IMR-90 (cell line): ENCODE measurements at regions not wholly inside any gene's neighbourhood (a gene's known extent, or its start where the extent isn't known, plus 50 kb on each side); places are given as distances from the start of the nearest gene placed in this dataset.
A peak's percentile ranks its signal among the peaks of the same experiment; 100 is the strongest.

Experiments used
- ATAC-seq: fragments of 200-7000 bp; cut with Tn5 transposase; 2 replicates; pipeline ENCODE4 v1.9.1; 2020; ENCODE audit warnings: low read depth, mild to moderate bottlenecking, moderate library complexity
- BruUV-seq: library from RNA; stranded (reverse); fragments of 400-500 nt; replicated peaks from 2 replicates; lab custom pipeline; 2021; lab: Mats Ljungman, UMichigan
- CTCF ChIA-PET: fragments of 300-600 bp; formaldehyde crosslinking; extraction: SDS; loops from one replicate; lab custom pipeline; 2021; ENCODE audit warnings: antibody characterized with exemption; lab: Yijun Ruan, JAX
- POLR2A ChIA-PET: fragments of 300-600 bp; sonication (Branson Sonifier 250); formaldehyde crosslinking; loops from one replicate; lab custom pipeline; 2022; ENCODE audit warnings: antibody characterized with exemption; ENCODE audit not compliant: unreplicated experiment; lab: Charles Lee
- DNase-seq: peaks from one replicate; pipeline ENCODE4 v3.0.0; 2013
- H2AFZ ChIP-seq: replicated peaks from 2 replicates; pipeline ENCODE3; 2013; ENCODE audit warnings: low read length, mild to moderate bottlenecking; ENCODE audit not compliant: poor library complexity
- H2AK5ac ChIP-seq: 2 replicates; pipeline ENCODE4 v1.6.1; 2013; ENCODE audit warnings: low read depth, low read length, inconsistent platforms
- H2AK9ac ChIP-seq: replicated peaks from 2 replicates; pipeline ENCODE3; 2013; ENCODE audit warnings: mild to moderate bottlenecking, low read depth, low read length, moderate library complexity; ENCODE audit not compliant: poor library complexity
- H2BK120ac ChIP-seq: 2 replicates; pipeline ENCODE4 v1.6.1; 2013; ENCODE audit warnings: low read depth, low read length, inconsistent platforms
- H2BK15ac ChIP-seq: 3 replicates; pipeline ENCODE4 v1.6.1; 2013; ENCODE audit warnings: low read depth, low read length, inconsistent platforms
- H2BK20ac ChIP-seq: 2 replicates; pipeline ENCODE4 v1.6.1; 2013; ENCODE audit warnings: low read depth, mild to moderate bottlenecking, inconsistent platforms, low read length, moderate library complexity
- H2BK5ac ChIP-seq: 2 replicates; pipeline ENCODE4 v1.6.1; 2013; ENCODE audit warnings: mild to moderate bottlenecking, low read depth, low read length, inconsistent platforms; ENCODE audit not compliant: poor library complexity, severe bottlenecking
- H3K14ac ChIP-seq: replicated peaks from 2 replicates; pipeline ENCODE4 v1.6.1; 2013; ENCODE audit warnings: low read depth, low read length, inconsistent platforms
- H3K18ac ChIP-seq: 2 replicates; pipeline ENCODE4 v1.6.1; 2013; ENCODE audit warnings: low read depth, low read length, control low read depth
- H3K23ac ChIP-seq: 2 replicates; pipeline ENCODE4 v1.6.1; 2013; ENCODE audit warnings: low read depth, low read length, inconsistent platforms
- H3K27ac ChIP-seq: 2 replicates; pipeline ENCODE4 v1.5.1; 2013; ENCODE audit warnings: mild to moderate bottlenecking, control low read depth, low read length; ENCODE audit not compliant: insufficient read depth
- H3K27me3 ChIP-seq: 2 replicates; pipeline ENCODE4 v1.6.1; 2013; ENCODE audit warnings: low read length; ENCODE audit not compliant: control insufficient read depth, insufficient read depth
- H3K36me3 ChIP-seq: 2 replicates; pipeline ENCODE4 v1.6.1; 2013; ENCODE audit warnings: low read length, mixed read lengths; ENCODE audit not compliant: control insufficient read depth, insufficient read depth
- H3K4ac ChIP-seq: 2 replicates; pipeline ENCODE4 v1.6.1; 2013; ENCODE audit warnings: low read depth, low read length, inconsistent platforms
- H3K4me1 ChIP-seq: 2 replicates; pipeline ENCODE4 v1.6.1; 2013; ENCODE audit warnings: low read length, mixed read lengths; ENCODE audit not compliant: control insufficient read depth, insufficient read depth
- H3K4me2 ChIP-seq: 2 replicates; pipeline ENCODE4 v1.6.1; 2013; ENCODE audit warnings: low read depth, mild to moderate bottlenecking, control low read depth, low read length, moderate library complexity
- H3K4me3 ChIP-seq: 2 replicates; pipeline ENCODE4 v1.5.1; 2013; ENCODE audit warnings: low read depth, mild to moderate bottlenecking, control low read depth, low read length, moderate library complexity; ENCODE audit not compliant: insufficient read depth
- H3K56ac ChIP-seq: 2 replicates; pipeline ENCODE4 v1.6.1; 2013; ENCODE audit warnings: low read length, inconsistent platforms; ENCODE audit not compliant: insufficient read depth; ENCODE audit errors: extremely low read depth
- H3K79me1 ChIP-seq, 2 experiments: 2 replicates each; pipeline ENCODE4 v1.6.1; 2013; ENCODE audit warnings: low read length in 2 of 2, inconsistent platforms in 1 of 2, low read depth in 1 of 2
- H3K9ac ChIP-seq: 2 replicates; pipeline ENCODE4 v1.6.1; 2013; ENCODE audit warnings: low read depth, low read length, control low read depth
- H3K9me1 ChIP-seq: 2 replicates; pipeline ENCODE4 v1.6.1; 2013; ENCODE audit warnings: low read length, inconsistent platforms; ENCODE audit not compliant: insufficient read depth
- H3K9me3 ChIP-seq: 2 replicates; pipeline ENCODE4 v1.6.1; 2013; ENCODE audit warnings: low read length; ENCODE audit not compliant: control insufficient read depth, insufficient read depth
- H4K20me1 ChIP-seq: 2 replicates; pipeline ENCODE4 v1.6.1; 2013; ENCODE audit warnings: low read length, inconsistent platforms; ENCODE audit not compliant: insufficient read depth
- H4K5ac ChIP-seq: 2 replicates; pipeline ENCODE4 v1.6.1; 2013; ENCODE audit warnings: mild to moderate bottlenecking, low read depth, low read length, control low read depth
- H4K8ac ChIP-seq, 2 experiments: 2 replicates each; pipeline ENCODE4 v1.6.1; 2013; ENCODE audit warnings: low read depth in 2 of 2, low read length in 2 of 2, control low read depth in 1 of 2, inconsistent platforms in 1 of 2
- H4K91ac ChIP-seq: 2 replicates; pipeline ENCODE4 v1.6.1; 2013; ENCODE audit warnings: low read depth, low read length, inconsistent platforms; ENCODE audit not compliant: insufficient read depth
- CEBPB ChIP-seq: IDR thresholded peaks from 2 replicates; pipeline ENCODE4 v1.6.1; 2012; ENCODE audit warnings: low read depth, low read length, improper control_type of control experiment
- CHD1 ChIP-seq: IDR thresholded peaks from 2 replicates; pipeline ENCODE4 v1.6.1; 2012; ENCODE audit warnings: low read depth, low read length, improper control_type of control experiment
- CTCF ChIP-seq: conservative IDR thresholded peaks from 2 replicates; pipeline ENCODE4 v1.5.1; 2012; ENCODE audit warnings: mild to moderate bottlenecking, low read depth, low read length, improper control_type of control experiment
- NFE2L2 ChIP-seq: fragments of 150-350 bp; IDR thresholded peaks from 2 replicates; pipeline ENCODE4 v1.6.1; 2016; ENCODE audit warnings: low read depth, mild to moderate bottlenecking, low read length
- RAD21 ChIP-seq: IDR thresholded peaks from 2 replicates; pipeline ENCODE4 v1.6.1; 2012; ENCODE audit warnings: low read length, improper control_type of control experiment
- WGBS, 2 experiments: methylation state at CpG; one replicate each; pipeline versions ENCODE4 v1.1.5 to v1.1.7; 2013; ENCODE audit warnings: missing lambda C conversion rate in 2 of 2; ENCODE audit not compliant: insufficient read length in 1 of 2; ENCODE audit errors: extremely low coverage in 2 of 2; 5-methylcytosine and 5-hydroxymethylcytosine counted together
- dilution Hi-C: fragments of 300-500 bp; cut with HindIII; formaldehyde crosslinking; loops from one replicate; pipeline ENCODE4 v1.14.3; 2018; ENCODE audit warnings: low sequenced_read_pairs; ENCODE audit not compliant: unreplicated experiment
- in situ Hi-C: fragments of 300-500 bp; cut with MboI; formaldehyde crosslinking; loops from 3 replicates; pipeline ENCODE4 v1.14.3; 2019; ENCODE audit warnings: low sequenced_read_pairs, inconsistent platforms, mixed read lengths
- intact Hi-C: fragments of 100-400 bp; cut with micrococcal nuclease; formaldehyde crosslinking; loops from 2 replicates; pipeline ENCODE4 v1.10.0; 2022

GRCh38 chr2:120683701-120684100 is 52.0 kb upstream of the GLI2 start:
- H2BK5ac ChIP-seq, result peak overlapping the region; percentile 65

More at GRCh38 chr2:120683701-120684100, 52.0 kb upstream of the GLI2 start:
- dilution Hi-C loops (no loop called here), in situ Hi-C loops (loop anchor here (25.0 kb wide), 2 partner anchors 679 to 946 kb away; no protein-coding TSS in a partner anchor), intact Hi-C loops (loop anchor here (5.0 kb wide), 2 partner anchors 576 to 1041 kb away; no protein-coding TSS in a partner anchor)
- Histone ChIP-seq H2BK15ac (peak overlapping the region; percentile 54; the same call in 2 of the 3 replicates), H2BK120ac (no peak overlapping the region; the same call in 1 of the 2 replicates), H3K4me3 (no peak overlapping the region), H3K36me3 (no peaks in the 10 kb centered on the region), H3K4me2 (peak overlapping the region; percentile 71), H3K14ac (0 out of 2 replicates have a peak overlapping the region, but pooled peaks have one; percentile 27), H3K27me3 (peaks cover 4% of the 10 kb centered on the region), H4K91ac (peak overlapping the region; percentile 59; the same call in 1 of the 2 replicates), H4K20me1 (no peaks in the 10 kb centered on the region), H3K9me1 (peaks cover 3% of the 10 kb centered on the region; the same call in 1 of the 2 replicates), H3K56ac (no peak overlapping the region), H2BK20ac (peak overlapping the region; percentile 63), H4K5ac (no peak overlapping the region), H3K18ac (peak overlapping the region; percentile 19), H3K4me1 (peaks cover 18% of the 10 kb centered on the region), H3K9ac (no peak overlapping the region), H2AFZ (no peak overlapping the region), H2AK9ac (peak overlapping the region; percentile 84), H3K27ac (peak overlapping the region; percentile 50; the same call in 1 of the 2 replicates), H3K79me1 (no peaks in the 10 kb centered on the region), H4K8ac (peak overlapping the region in 1 of 2 experiments; percentile 53; a peak in 1 of 4 replicates), H3K4ac (peak overlapping the region; percentile 60), H3K23ac (no peak overlapping the region), H3K9me3 (peaks cover 3% of the 10 kb centered on the region; the same call in 1 of the 2 replicates), H2AK5ac (peak overlapping the region; percentile 76)
- no peak for DNase-seq
- no peak for ATAC-seq
- WGBS, 2 experiments, result no CpG with 5 or more reads among the region's 4 CpGs
- no TSS peak for BruUV-seq
- CTCF ChIA-PET, result interaction anchor here (0.5 kb wide), 1 partner anchor 371 kb away, joined by 3 read pairs; no protein-coding TSS in a partner anchor
- POLR2A ChIA-PET, result interaction anchor here (1.1 kb wide), 1 partner anchor 352 kb away, joined by 3 read pairs; no protein-coding TSS in a partner anchor
- TF ChIP-seq CEBPB (no peak), CTCF (no peak), CHD1 (no peak), NFE2L2 (no peak), RAD21 (no peak)
